ENCODE measurements at regions not wholly inside any gene's neighbourhood (a gene's known extent, or its start where the extent isn't known, plus 50 kb on each side); places are given as distances from the start of the nearest gene placed in this dataset.

- TF ChIP-seq CTCF (IDR thresholded peaks at IDR 0.05) (no peak), POLR2A (IDR thresholded peaks at IDR 0.05) (no peak)
These were observed 71.6 kb upstream of the BLID start for GRCh38 chr11:122187373-122188165.

All from body of pancreas (tissue), 4 donors.